ENCODE measurements at regions not wholly inside any gene's neighbourhood (a gene's known extent, or its start where the extent isn't known, plus 50 kb on each side); places are given as distances from the start of the nearest gene placed in this dataset.
"Not testable (repeated sequence)": the region's sequence is repeated elsewhere in the genome, so short reads cannot be mapped to it uniquely, and the experiment has no call there.

- no peak for DNase-seq
These were observed 305.0 kb downstream of the TYW1 start for GRCh38 chr7:67301667-67302066.

- peak; percentile 98 for DNase-seq
These were observed 305.7 kb downstream of the TYW1 start for GRCh38 chr7:67302113-67303039.

- DNase-seq, result not testable (repeated sequence)
These were observed 308.2 kb downstream of the TYW1 start for GRCh38 chr7:67304846-67305245.

GRCh38 chr7:67306331-67306730 is 309.7 kb downstream of the TYW1 start:
- DNase-seq, result no peak

DNA sequence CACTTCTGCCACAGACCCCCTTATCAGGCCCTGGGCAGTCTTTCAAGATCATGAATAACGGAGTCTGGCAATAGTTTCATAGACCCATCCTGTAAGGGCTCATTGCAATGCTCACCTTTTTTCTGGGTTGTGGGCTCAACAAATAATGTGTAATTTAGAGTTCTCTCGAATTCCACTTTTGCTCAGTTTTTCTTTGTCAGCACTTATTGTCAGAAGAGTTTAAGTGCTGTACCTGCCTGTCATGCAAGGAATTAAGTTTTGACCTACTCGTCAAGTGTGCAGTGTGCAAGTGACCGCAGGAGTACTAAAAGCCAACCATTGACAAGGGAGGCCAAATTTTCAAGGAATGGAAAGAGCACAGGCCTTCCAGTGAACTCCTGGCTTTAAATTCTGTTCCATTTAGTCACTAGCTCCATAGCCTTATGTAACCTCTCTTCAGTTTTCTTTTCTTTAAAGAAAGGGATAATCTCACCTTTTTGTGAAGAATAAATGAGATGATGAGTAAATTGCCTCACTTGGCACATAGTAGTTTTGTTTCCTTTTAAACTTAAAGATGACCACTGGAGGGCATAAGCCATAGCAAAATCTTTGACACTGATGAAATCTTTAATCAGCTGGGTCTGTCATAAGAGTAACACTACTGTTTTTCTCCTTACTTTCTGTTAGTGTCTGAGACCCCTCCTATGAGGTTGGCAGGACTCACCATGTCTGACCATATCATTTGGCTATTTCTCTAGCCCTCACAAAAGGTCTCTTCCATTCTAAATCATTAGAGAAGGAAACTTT is 313.3 kb downstream of the TYW1 start:
- no peak for DNase-seq

GRCh38 chr7:67311901-67312300 is 315.3 kb downstream of the TYW1 start:
- DNase-seq, result no peak

- DNase-seq, result no peak
These were observed 316.6 kb downstream of the TYW1 start for GRCh38 chr7:67313213-67313612.

- not testable (repeated sequence) for DNase-seq
These were observed 320.3 kb downstream of the TYW1 start for GRCh38 chr7:67316902-67317301.

DNA sequence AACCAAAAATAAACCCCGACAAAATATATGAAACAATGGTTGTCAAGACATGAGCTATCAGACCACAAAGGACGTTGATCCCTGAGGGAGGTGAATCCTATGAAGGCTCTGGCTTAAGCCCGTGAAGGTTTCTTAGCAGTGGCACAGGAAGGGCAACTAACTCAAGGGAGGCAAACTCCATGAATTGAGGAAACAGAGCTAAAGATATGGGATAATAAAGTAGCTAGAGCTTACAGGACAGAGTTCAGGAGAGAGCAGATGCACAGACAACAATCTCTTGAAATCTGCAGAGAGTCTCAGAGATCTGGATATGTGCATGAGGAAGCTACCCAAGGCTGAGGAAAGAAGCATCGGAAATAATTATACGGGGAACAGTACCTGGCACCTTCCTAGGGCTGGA is 331.6 kb downstream of the TYW1 start:
- DNase-seq, result not testable (repeated sequence)

- DNase-seq, result not testable (repeated sequence)
These were observed 338.5 kb downstream of the TYW1 start for GRCh38 chr7:67335165-67335564.

- not testable (repeated sequence) for DNase-seq
These were observed 339.0 kb downstream of the TYW1 start for GRCh38 chr7:67335663-67336062.

- DNase-seq, result not testable (repeated sequence)
These were observed 341.9 kb downstream of the TYW1 start for GRCh38 chr7:67338545-67338944.

DNA sequence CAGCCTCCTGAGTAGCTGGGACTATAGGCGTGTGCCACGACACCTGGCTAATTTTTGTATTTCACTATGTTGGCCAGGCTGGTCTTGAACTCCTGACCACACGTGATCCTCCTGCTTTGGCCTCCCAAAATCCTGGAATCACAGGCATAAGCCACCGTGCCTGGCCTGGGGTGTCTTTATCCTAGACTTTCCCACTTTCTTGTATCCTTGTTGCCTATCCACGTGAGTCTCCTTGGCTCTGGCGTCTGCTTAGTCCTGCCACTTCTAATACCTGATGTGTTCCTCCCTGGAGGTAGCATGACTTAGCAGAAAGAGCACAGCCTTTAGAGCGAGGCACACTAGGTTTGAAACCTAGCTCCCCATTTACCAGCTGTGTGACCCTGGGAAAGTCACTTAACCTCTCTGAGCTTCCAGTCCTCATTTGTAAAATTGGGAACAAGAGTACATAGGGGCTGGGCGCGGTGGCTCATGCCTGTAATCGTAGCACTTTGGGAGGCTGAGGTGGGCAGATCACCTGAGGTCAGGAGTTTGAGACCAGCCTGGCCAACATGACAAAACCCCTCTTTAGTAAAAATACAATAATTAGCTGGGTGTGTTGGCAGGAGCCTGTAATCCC is 344.6 kb downstream of the TYW1 start:
- no peak for DNase-seq

GRCh38 chr7:67343114-67343513 is 346.5 kb downstream of the TYW1 start:
- no peak for DNase-seq

DNA sequence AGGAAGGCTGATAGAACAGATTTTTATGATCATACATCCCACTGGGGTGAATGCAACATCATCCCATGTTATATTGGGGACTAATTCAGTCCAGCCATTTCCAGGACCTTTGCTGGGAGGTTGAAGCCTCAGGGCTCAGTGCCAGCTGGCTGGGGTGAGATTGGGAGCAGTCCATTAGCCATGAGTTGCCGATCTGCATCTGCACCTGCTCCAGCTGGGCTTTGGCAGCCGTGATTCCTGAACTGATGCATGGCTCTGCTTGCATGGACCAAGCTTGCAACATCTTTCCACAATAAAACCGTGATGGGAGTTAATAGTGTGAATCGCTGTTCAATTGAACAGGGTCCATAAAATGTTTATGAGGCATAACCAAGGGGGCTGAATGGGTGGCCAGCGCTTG is 346.9 kb downstream of the TYW1 start:
- DNase-seq, result no peak

DNA sequence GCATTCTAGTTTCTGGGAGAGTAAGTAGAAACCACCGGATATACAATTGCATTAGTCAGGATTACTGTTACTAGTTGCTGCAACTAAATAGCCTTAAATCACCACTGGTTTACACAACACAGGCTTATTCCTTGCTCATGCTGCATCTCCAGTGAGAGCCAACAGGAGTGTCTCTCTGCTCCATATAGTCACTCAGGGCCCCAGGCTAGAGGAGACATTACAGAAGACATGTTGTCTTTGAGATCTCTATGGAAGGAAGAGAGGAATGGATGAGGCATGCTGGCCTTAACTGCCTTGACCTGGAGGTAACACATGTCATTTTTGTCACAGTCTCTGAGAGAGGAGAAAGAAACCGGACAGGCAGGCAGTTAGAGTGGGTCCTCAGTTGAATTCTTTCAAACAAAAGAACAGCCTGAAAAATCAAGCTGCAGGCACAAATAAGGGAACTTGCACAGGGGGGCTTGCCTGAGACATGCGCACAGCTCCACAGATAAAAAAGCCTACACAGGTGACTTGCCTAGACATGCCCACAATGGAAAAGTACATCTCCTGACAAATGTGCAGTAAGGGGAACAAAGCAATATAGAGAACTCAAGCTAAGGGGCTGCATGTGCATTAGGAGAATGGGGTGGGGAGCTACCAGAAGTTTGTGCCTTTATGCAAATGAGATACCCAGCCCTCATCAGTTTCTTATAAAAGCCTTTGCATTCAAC is 348.0 kb downstream of the TYW1 start:
- no peak for DNase-seq

GRCh38 chr7:67346126-67346525 is 349.5 kb downstream of the TYW1 start:
- DNase-seq, result no peak

DNA sequence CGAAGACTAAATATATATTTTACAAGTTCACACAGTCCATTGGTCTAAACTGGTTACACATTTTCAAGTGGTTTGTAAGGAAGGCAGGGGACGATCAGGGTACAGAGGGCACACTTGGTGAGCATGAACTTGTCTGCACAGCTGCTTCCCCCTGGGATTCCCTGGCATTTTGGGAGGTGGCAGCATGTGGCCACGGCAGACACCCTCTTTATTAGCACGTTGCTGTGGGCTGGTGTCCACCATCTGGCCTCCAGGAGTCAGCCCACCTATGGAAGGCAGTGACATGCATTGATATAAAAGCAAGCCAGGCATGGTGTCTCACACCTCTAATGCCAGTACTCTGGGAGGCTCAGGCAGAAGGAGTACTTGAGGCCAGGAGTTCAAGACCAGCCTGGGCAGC is 350.2 kb downstream of the TYW1 start:
- DNase-seq, result no peak

DNA sequence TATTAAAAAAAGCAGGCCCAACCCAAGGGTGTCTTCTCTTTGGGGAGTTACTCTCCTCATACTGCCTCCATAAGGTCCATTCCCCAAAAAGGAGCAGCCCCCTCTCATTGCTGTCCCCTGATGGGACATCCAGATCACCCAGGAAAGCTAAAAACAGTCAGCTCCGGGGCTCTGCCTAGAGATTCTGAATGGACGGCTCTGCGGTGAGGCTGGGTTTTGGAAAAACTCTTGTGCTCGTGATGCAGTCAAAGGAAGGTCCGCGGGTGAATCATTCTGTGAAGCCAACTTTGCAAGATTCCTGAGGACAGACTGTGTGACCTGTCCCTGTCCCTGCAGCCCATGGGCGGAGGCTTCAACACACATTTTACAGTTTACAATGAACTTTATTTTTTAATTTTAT is 351.5 kb downstream of the TYW1 start:
- no peak for DNase-seq

DNA sequence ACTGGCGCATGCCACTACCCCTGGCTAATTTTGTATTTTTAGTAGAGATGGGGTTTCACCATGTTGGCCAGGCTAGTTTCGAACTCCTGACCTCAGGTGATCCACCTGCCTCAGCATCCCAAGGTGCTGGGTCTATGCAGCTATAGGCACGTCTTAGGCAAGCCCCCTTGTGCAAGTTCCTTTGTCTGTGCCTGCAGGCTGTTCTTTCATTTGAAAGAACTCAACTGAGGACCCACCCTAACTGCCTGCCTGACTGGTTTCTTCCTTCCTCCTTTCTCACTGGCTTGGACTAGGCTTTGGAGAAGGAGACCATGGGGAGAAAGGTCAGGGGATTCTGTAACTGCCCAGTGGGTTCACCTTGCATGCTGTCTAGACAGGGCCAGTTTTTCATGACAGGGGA is 361.0 kb downstream of the TYW1 start:
- DNase-seq, result not testable (repeated sequence)

- DNase-seq, result not testable (repeated sequence)
These were observed 361.7 kb downstream of the TYW1 start for GRCh38 chr7:67358316-67358715.

DNA sequence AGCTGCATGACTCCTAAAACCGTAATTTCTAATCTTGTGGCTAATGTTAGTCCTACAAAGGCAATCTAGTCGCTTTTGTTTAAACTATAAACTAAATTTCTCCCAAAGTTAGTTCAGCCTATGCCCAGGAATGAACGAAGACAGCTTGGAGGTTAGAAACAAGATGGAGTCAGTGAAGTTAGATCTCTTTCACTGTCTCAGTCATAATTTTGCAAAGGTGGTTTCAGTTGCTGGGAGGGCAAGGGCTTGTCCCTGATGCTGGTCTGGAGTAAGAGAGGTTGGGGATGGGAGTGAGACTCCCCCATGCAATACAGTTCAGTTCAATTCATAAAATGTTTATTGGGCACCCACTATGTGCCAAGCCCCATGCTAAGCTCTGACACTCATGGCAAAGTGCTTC is 362.1 kb downstream of the TYW1 start:
- not testable (repeated sequence) for DNase-seq

DNA sequence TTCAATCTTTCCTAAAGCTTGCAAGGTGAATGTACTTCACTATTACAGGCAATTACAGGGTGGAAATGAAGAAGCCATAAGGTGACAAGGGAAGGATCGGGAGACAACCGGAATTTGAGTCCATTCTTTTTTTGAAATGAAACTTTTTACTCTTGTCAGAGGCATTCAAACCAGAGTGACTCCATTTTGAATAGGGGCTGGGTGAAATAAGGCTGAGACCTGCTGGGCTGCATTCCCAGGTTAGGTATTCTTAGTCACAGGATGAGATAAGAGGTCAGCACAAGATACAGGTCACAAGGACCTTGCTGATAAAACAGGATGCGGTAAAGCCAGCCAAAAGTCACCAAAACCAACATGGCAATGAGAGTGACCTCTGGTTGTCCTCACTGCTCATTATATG is 363.3 kb downstream of the TYW1 start:
- DNase-seq, result no peak

All from stimulated activated CD4-positive, alpha-beta T cell treated with anti-CD3 and anti-CD28 coated beads, Interleukin-1b, Interleukin-23, amount 100 ng/mL, for 48 hours (primary cell).